HepG2 (cell line): ENCODE measurements at regions not wholly inside any gene's neighbourhood (a gene's known extent, or its start where the extent isn't known, plus 50 kb on each side); places are given as distances from the start of the nearest gene placed in this dataset.

ENCODE experiments used
- ATAC-seq: fragments of 200-7000 bp; cut with Tn5 transposase; 3 replicates; pipeline ENCODE4 v1.9.1; 2020; ENCODE audit warnings: mild to moderate bottlenecking, moderate library complexity
- BruUV-seq: library from RNA; stranded (reverse); fragments of 400-500 nt; replicated peaks from 2 replicates; lab custom pipeline; 2021; lab: Mats Ljungman, UMichigan
- CTCF ChIA-PET: fragments of 300-600 bp; formaldehyde crosslinking; extraction: SDS; loops from one replicate; lab custom pipeline; 2021; ENCODE audit warnings: low total read pairs, inconsistent platforms, low intra/inter-chr PET ratio; lab: Yijun Ruan, JAX
- POLR2A ChIA-PET: fragments of 350-600 bp; sonication (Branson Sonifier 250); formaldehyde crosslinking; loops from one replicate; lab custom pipeline; 2020; ENCODE audit warnings: antibody characterized with exemption, inconsistent platforms; lab: Yijun Ruan, JAX
- DNase-seq: peaks from one replicate; pipeline ENCODE4 v3.0.0-alpha.2; 2015; ENCODE audit warnings: low spot score
- FAIRE-seq: peaks from 3 replicates; lab custom pipeline; 2011; peaks lifted over from hg19 to GRCh38; lab: Jason Lieb, UNC
- H2AFZ ChIP-seq: one replicate; pipeline ENCODE4 v1.6.1; 2011; ENCODE audit warnings: low read length, inconsistent platforms
- H3K27ac ChIP-seq: fragments of 300-600 bp; 3 replicates; pipeline ENCODE4 v1.8.0; 2011; ENCODE audit warnings: mixed run types, mild to moderate bottlenecking, mixed read lengths, low read length, inconsistent platforms; ENCODE audit not compliant: insufficient read depth; ENCODE audit errors: extremely low read length
- H3K27me3 ChIP-seq, 2 experiments: fragments of 200-600 bp in 1 of 2; 2 replicates in 1 of 2; 3 replicates in 1 of 2; pipeline versions ENCODE4 v1.6.0 to v1.8.0; 2011; ENCODE audit warnings: low read length in 2 of 2, mild to moderate bottlenecking in 2 of 2, moderate library complexity in 2 of 2, inconsistent platforms in 1 of 2; ENCODE audit not compliant: insufficient read depth in 2 of 2, control insufficient read depth in 1 of 2
- H3K36me3 ChIP-seq, 2 experiments: fragments of 200-600 bp in 1 of 2; replicated peaks in 1 of 2; 2 replicates in 1 of 2; 3 replicates in 1 of 2; pipeline versions ENCODE4 v1.5.1 to v1.8.0; 2011; ENCODE audit warnings: low read length in 2 of 2, inconsistent platforms in 1 of 2; ENCODE audit not compliant: insufficient read depth in 2 of 2, control insufficient read depth in 1 of 2
- H3K4me1 ChIP-seq: 2 replicates; pipeline ENCODE4 v1.5.1; 2012; ENCODE audit warnings: low read length, inconsistent platforms; ENCODE audit not compliant: insufficient read depth
- H3K4me2 ChIP-seq: 2 replicates; pipeline ENCODE4 v1.6.0; 2011; ENCODE audit warnings: low read depth, low read length, inconsistent platforms
- H3K4me3 ChIP-seq, 3 experiments: fragments of 200-600 bp in 1 of 3; sonication (generic), shearing (Covaris generic) in 1 of 3; replicated peaks in 1 of 3; 2 replicates each; pipeline ENCODE4 v1.5.1; 2011 to 2016; ENCODE audit warnings: low read length in 3 of 3, inconsistent platforms in 2 of 3, low read depth in 2 of 3, mild to moderate bottlenecking in 2 of 3, control low read depth in 1 of 3, mixed read lengths in 1 of 3; ENCODE audit not compliant: insufficient read depth in 1 of 3
- H3K79me2 ChIP-seq: one replicate; pipeline ENCODE4 v1.6.1; 2011; ENCODE audit warnings: low read length, inconsistent platforms; ENCODE audit not compliant: insufficient read depth
- H3K9ac ChIP-seq: 2 replicates; pipeline ENCODE4 v1.6.0; 2011; ENCODE audit warnings: mild to moderate bottlenecking, low read depth, low read length, inconsistent platforms; ENCODE audit not compliant: insufficient read depth
- H3K9me3 ChIP-seq: 2 replicates; pipeline ENCODE4 v1.5.1; 2012; ENCODE audit warnings: mild to moderate bottlenecking, low read length
- H4K20me1 ChIP-seq: 2 replicates; pipeline ENCODE4 v1.6.0; 2011; ENCODE audit warnings: inconsistent platforms, mild to moderate bottlenecking, low read length, moderate library complexity; ENCODE audit not compliant: insufficient read depth
- CCDC6 ChIP-seq: sonication (generic); formaldehyde crosslinking; IDR thresholded peaks from 2 replicates; pipeline ENCODE4 v1.8.1; 2022; ENCODE audit warnings: mild to moderate bottlenecking, missing genetic modification reagents, moderate library complexity
- HDAC1 ChIP-seq: sonication (generic); formaldehyde crosslinking; IDR thresholded peaks from 2 replicates; pipeline ENCODE4 v1.5.1; 2020; ENCODE audit warnings: mild to moderate bottlenecking, missing genetic modification reagents
- HHEX ChIP-seq: IDR thresholded peaks from 2 replicates; pipeline ENCODE4 v1.6.1; 2016; ENCODE audit warnings: control low read depth
- JUNB ChIP-seq: sonication (generic); formaldehyde crosslinking; IDR thresholded peaks from 2 replicates; pipeline ENCODE4 v1.8.0; 2022; ENCODE audit warnings: missing genetic modification reagents, mild to moderate bottlenecking, borderline replicate concordance
- MLLT10 ChIP-seq: sonication (generic); formaldehyde crosslinking; IDR thresholded peaks from 2 replicates; pipeline ENCODE4 v1.4.0; 2020; ENCODE audit warnings: missing genetic modification reagents
- MYC ChIP-seq: sonication (generic); formaldehyde crosslinking; IDR thresholded peaks from 2 replicates; pipeline ENCODE4 v1.9.0; 2021; ENCODE audit warnings: missing genetic modification reagents, borderline replicate concordance
- NCOR1 ChIP-seq: fragments of 200-600 bp; sonication (generic); IDR thresholded peaks from 2 replicates; pipeline ENCODE4 v1.7.0; 2017; ENCODE audit warnings: antibody characterized with exemption, low read length, borderline replicate concordance
- NFATC3 ChIP-seq: sonication (generic); formaldehyde crosslinking; IDR thresholded peaks from 2 replicates; pipeline ENCODE4 v1.5.1; 2020; ENCODE audit warnings: mild to moderate bottlenecking, missing genetic modification reagents
- NR2C2 ChIP-seq: sonication (generic); formaldehyde crosslinking; IDR thresholded peaks from 2 replicates; pipeline ENCODE4 v1.4.0; 2020; ENCODE audit warnings: missing genetic modification reagents, mild to moderate bottlenecking, moderate library complexity, borderline replicate concordance
- PREB ChIP-seq: sonication (generic); formaldehyde crosslinking; IDR thresholded peaks from 2 replicates; pipeline ENCODE4 v1.4.0; 2020; ENCODE audit warnings: missing genetic modification reagents
- SP5 ChIP-seq: IDR thresholded peaks from 2 replicates; pipeline ENCODE4 v1.6.1; 2016; ENCODE audit warnings: low read depth, borderline replicate concordance
- STAT5B ChIP-seq: sonication (generic); formaldehyde crosslinking; IDR thresholded peaks from 2 replicates; pipeline ENCODE4 v1.4.0; 2020; ENCODE audit warnings: missing genetic modification reagents
- ZBTB46 ChIP-seq: sonication (generic); formaldehyde crosslinking; IDR thresholded peaks from 2 replicates; pipeline ENCODE4 v1.4.0; 2020; ENCODE audit warnings: mild to moderate bottlenecking, missing genetic modification reagents, borderline replicate concordance
- ZKSCAN5 ChIP-seq: sonication (generic); formaldehyde crosslinking; IDR thresholded peaks from 2 replicates; pipeline ENCODE4 v1.5.1; 2020; ENCODE audit warnings: mild to moderate bottlenecking, missing genetic modification reagents
- ZNF101 ChIP-seq: sonication (generic); formaldehyde crosslinking; IDR thresholded peaks from 2 replicates; pipeline ENCODE4 v1.4.0; 2020; ENCODE audit warnings: mild to moderate bottlenecking, low read depth, missing genetic modification reagents, borderline replicate concordance
- ZNF333 ChIP-seq: sonication (generic); formaldehyde crosslinking; IDR thresholded peaks from 2 replicates; pipeline ENCODE4 v1.4.0; 2020; ENCODE audit warnings: mild to moderate bottlenecking, missing genetic modification reagents, borderline replicate concordance
- ZNF598 ChIP-seq: sonication (generic); formaldehyde crosslinking; IDR thresholded peaks from 2 replicates; pipeline ENCODE4 v1.5.1; 2020; ENCODE audit warnings: mild to moderate bottlenecking, missing genetic modification reagents, borderline replicate concordance
- WGBS: methylation state at CpG from one replicate; pipeline ENCODE4 v1.1.6; 2017; ENCODE audit warnings: low lambda C conversion rate; 5-methylcytosine and 5-hydroxymethylcytosine counted together
- in situ Hi-C: cut with HindIII; loops from 2 replicates; pipeline ENCODE4 v1.10.0; 2017; ENCODE audit warnings: low pct_unique_long_range_greater_than_20kb; ENCODE audit not compliant: extremely low pct_ligation_motif_present
- intact Hi-C: fragments of 100-400 bp; cut with micrococcal nuclease; formaldehyde crosslinking; loops from one replicate; pipeline ENCODE4 v1.10.0; 2022; ENCODE audit not compliant: unreplicated experiment
- TF ChIP-seq, protein P1 (sequence below): sonication (generic); formaldehyde crosslinking; IDR thresholded peaks from 2 replicates; pipeline ENCODE4 v1.4.0; 2020; ENCODE audit warnings: mild to moderate bottlenecking, missing genetic modification reagents
- TF ChIP-seq, protein P2 (sequence below): sonication (generic); formaldehyde crosslinking; IDR thresholded peaks from 2 replicates; pipeline ENCODE4 v1.4.0; 2020; ENCODE audit warnings: missing genetic modification reagents

GRCh38 chr3:182562274-182562673, 231.0 kb upstream of the ATP11B start:
- no peak for DNase-seq
- POLR2A ChIA-PET = no interaction called here
- Histone ChIP-seq H4K20me1 (no peaks in the 10 kb centered on the region), H2AFZ (no peak overlapping the region), H3K79me2 (no peaks in the 10 kb centered on the region), H3K9ac (no peak overlapping the region), H3K4me2 (no peak overlapping the region), H3K27ac (no peak overlapping the region), H3K36me3 (no peaks in the 10 kb centered on the region), H3K27me3 (peaks cover 1 to 6% of the 10 kb centered on the region in 2 experiments; a peak in 1 of 5 replicates)
- FAIRE-seq = no peak
- TF ChIP-seq PREB (no peak), MYC (CRISPR knock-in tag) (no peak), NCOR1 (no peak), NR2C2 (CRISPR knock-in tag) (no peak), HHEX (no peak), CCDC6 (CRISPR knock-in tag) (no peak), ZNF333 (CRISPR knock-in tag) (no peak), MLLT10 (CRISPR knock-in tag) (no peak), ZKSCAN5 (CRISPR knock-in tag) (no peak), JUNB (no peak), HDAC1 (CRISPR knock-in tag) (no peak), ZNF101 (no peak), ZNF598 (CRISPR knock-in tag) (no peak), ZBTB46 (CRISPR knock-in tag) (no peak), STAT5B (CRISPR knock-in tag) (no peak), SP5 (no peak), NFATC3 (CRISPR knock-in tag) (no peak)
- TF ChIP-seq, protein P1, sequence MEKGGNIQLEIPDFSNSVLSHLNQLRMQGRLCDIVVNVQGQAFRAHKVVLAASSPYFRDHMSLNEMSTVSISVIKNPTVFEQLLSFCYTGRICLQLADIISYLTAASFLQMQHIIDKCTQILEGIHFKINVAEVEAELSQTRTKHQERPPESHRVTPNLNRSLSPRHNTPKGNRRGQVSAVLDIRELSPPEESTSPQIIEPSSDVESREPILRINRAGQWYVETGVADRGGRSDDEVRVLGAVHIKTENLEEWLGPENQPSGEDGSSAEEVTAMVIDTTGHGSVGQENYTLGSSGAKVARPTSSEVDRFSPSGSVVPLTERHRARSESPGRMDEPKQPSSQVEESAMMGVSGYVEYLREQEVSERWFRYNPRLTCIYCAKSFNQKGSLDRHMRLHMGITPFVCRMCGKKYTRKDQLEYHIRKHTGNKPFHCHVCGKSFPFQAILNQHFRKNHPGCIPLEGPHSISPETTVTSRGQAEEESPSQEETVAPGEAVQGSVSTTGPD = no peak
- TF ChIP-seq, protein P2, sequence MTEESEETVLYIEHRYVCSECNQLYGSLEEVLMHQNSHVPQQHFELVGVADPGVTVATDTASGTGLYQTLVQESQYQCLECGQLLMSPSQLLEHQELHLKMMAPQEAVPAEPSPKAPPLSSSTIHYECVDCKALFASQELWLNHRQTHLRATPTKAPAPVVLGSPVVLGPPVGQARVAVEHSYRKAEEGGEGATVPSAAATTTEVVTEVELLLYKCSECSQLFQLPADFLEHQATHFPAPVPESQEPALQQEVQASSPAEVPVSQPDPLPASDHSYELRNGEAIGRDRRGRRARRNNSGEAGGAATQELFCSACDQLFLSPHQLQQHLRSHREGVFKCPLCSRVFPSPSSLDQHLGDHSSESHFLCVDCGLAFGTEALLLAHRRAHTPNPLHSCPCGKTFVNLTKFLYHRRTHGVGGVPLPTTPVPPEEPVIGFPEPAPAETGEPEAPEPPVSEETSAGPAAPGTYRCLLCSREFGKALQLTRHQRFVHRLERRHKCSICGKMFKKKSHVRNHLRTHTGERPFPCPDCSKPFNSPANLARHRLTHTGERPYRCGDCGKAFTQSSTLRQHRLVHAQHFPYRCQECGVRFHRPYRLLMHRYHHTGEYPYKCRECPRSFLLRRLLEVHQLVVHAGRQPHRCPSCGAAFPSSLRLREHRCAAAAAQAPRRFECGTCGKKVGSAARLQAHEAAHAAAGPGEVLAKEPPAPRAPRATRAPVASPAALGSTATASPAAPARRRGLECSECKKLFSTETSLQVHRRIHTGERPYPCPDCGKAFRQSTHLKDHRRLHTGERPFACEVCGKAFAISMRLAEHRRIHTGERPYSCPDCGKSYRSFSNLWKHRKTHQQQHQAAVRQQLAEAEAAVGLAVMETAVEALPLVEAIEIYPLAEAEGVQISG (CRISPR knock-in tag) = no peak
- TF ChIP-seq, all 625 proteins: peak for 0
- in situ Hi-C loops (no loop called here), intact Hi-C loops (no loop called here)
- H3K9me3 ChIP-seq = no peaks in the 10 kb centered on the region
- BruUV-seq = no TSS peak
- WGBS = 83% methylated on average over 2 of the region's 2 CpGs
- ATAC-seq = no peak
- H3K4me3 ChIP-seq = no peak overlapping the region
- CTCF ChIA-PET = no interaction called here
- no peaks in the 10 kb centered on the region for H3K4me1 ChIP-seq
